IMR-90 (cell line): ENCODE measurements at regions not wholly inside any gene's neighbourhood (a gene's known extent, or its start where the extent isn't known, plus 50 kb on each side); places are given as distances from the start of the nearest gene placed in this dataset.

Experiments used
- ATAC-seq: fragments of 200-7000 bp; cut with Tn5 transposase; 2 replicates; pipeline ENCODE4 v1.9.1; 2020; ENCODE audit warnings: low read depth, mild to moderate bottlenecking, moderate library complexity
- BruUV-seq: library from RNA; stranded (reverse); fragments of 400-500 nt; replicated peaks from 2 replicates; lab custom pipeline; 2021; lab: Mats Ljungman, UMichigan
- CTCF ChIA-PET: fragments of 300-600 bp; formaldehyde crosslinking; extraction: SDS; loops from one replicate; lab custom pipeline; 2021; ENCODE audit warnings: antibody characterized with exemption; lab: Yijun Ruan, JAX
- POLR2A ChIA-PET: fragments of 300-600 bp; sonication (Branson Sonifier 250); formaldehyde crosslinking; loops from one replicate; lab custom pipeline; 2022; ENCODE audit warnings: antibody characterized with exemption; ENCODE audit not compliant: unreplicated experiment; lab: Charles Lee
- DNase-seq: peaks from one replicate; pipeline ENCODE4 v3.0.0; 2013
- H2AFZ ChIP-seq: replicated peaks from 2 replicates; pipeline ENCODE3; 2013; ENCODE audit warnings: low read length, mild to moderate bottlenecking; ENCODE audit not compliant: poor library complexity
- H2AK5ac ChIP-seq: 2 replicates; pipeline ENCODE4 v1.6.1; 2013; ENCODE audit warnings: low read depth, low read length, inconsistent platforms
- H2AK9ac ChIP-seq: replicated peaks from 2 replicates; pipeline ENCODE3; 2013; ENCODE audit warnings: mild to moderate bottlenecking, low read depth, low read length, moderate library complexity; ENCODE audit not compliant: poor library complexity
- H2BK120ac ChIP-seq: 2 replicates; pipeline ENCODE4 v1.6.1; 2013; ENCODE audit warnings: low read depth, low read length, inconsistent platforms
- H2BK15ac ChIP-seq: 3 replicates; pipeline ENCODE4 v1.6.1; 2013; ENCODE audit warnings: low read depth, low read length, inconsistent platforms
- H2BK20ac ChIP-seq: 2 replicates; pipeline ENCODE4 v1.6.1; 2013; ENCODE audit warnings: low read depth, mild to moderate bottlenecking, inconsistent platforms, low read length, moderate library complexity
- H2BK5ac ChIP-seq: 2 replicates; pipeline ENCODE4 v1.6.1; 2013; ENCODE audit warnings: mild to moderate bottlenecking, low read depth, low read length, inconsistent platforms; ENCODE audit not compliant: poor library complexity, severe bottlenecking
- H3K14ac ChIP-seq: replicated peaks from 2 replicates; pipeline ENCODE4 v1.6.1; 2013; ENCODE audit warnings: low read depth, low read length, inconsistent platforms
- H3K18ac ChIP-seq: 2 replicates; pipeline ENCODE4 v1.6.1; 2013; ENCODE audit warnings: low read depth, low read length, control low read depth
- H3K23ac ChIP-seq: 2 replicates; pipeline ENCODE4 v1.6.1; 2013; ENCODE audit warnings: low read depth, low read length, inconsistent platforms
- H3K27ac ChIP-seq: 2 replicates; pipeline ENCODE4 v1.5.1; 2013; ENCODE audit warnings: mild to moderate bottlenecking, control low read depth, low read length; ENCODE audit not compliant: insufficient read depth
- H3K27me3 ChIP-seq: 2 replicates; pipeline ENCODE4 v1.6.1; 2013; ENCODE audit warnings: low read length; ENCODE audit not compliant: control insufficient read depth, insufficient read depth
- H3K36me3 ChIP-seq: 2 replicates; pipeline ENCODE4 v1.6.1; 2013; ENCODE audit warnings: low read length, mixed read lengths; ENCODE audit not compliant: control insufficient read depth, insufficient read depth
- H3K4ac ChIP-seq: 2 replicates; pipeline ENCODE4 v1.6.1; 2013; ENCODE audit warnings: low read depth, low read length, inconsistent platforms
- H3K4me1 ChIP-seq: 2 replicates; pipeline ENCODE4 v1.6.1; 2013; ENCODE audit warnings: low read length, mixed read lengths; ENCODE audit not compliant: control insufficient read depth, insufficient read depth
- H3K4me2 ChIP-seq: 2 replicates; pipeline ENCODE4 v1.6.1; 2013; ENCODE audit warnings: low read depth, mild to moderate bottlenecking, control low read depth, low read length, moderate library complexity
- H3K4me3 ChIP-seq: 2 replicates; pipeline ENCODE4 v1.5.1; 2013; ENCODE audit warnings: low read depth, mild to moderate bottlenecking, control low read depth, low read length, moderate library complexity; ENCODE audit not compliant: insufficient read depth
- H3K56ac ChIP-seq: 2 replicates; pipeline ENCODE4 v1.6.1; 2013; ENCODE audit warnings: low read length, inconsistent platforms; ENCODE audit not compliant: insufficient read depth; ENCODE audit errors: extremely low read depth
- H3K79me1 ChIP-seq, 2 experiments: 2 replicates each; pipeline ENCODE4 v1.6.1; 2013; ENCODE audit warnings: low read length in 2 of 2, inconsistent platforms in 1 of 2, low read depth in 1 of 2
- H3K9ac ChIP-seq: 2 replicates; pipeline ENCODE4 v1.6.1; 2013; ENCODE audit warnings: low read depth, low read length, control low read depth
- H3K9me1 ChIP-seq: 2 replicates; pipeline ENCODE4 v1.6.1; 2013; ENCODE audit warnings: low read length, inconsistent platforms; ENCODE audit not compliant: insufficient read depth
- H3K9me3 ChIP-seq: 2 replicates; pipeline ENCODE4 v1.6.1; 2013; ENCODE audit warnings: low read length; ENCODE audit not compliant: control insufficient read depth, insufficient read depth
- H4K20me1 ChIP-seq: 2 replicates; pipeline ENCODE4 v1.6.1; 2013; ENCODE audit warnings: low read length, inconsistent platforms; ENCODE audit not compliant: insufficient read depth
- H4K5ac ChIP-seq: 2 replicates; pipeline ENCODE4 v1.6.1; 2013; ENCODE audit warnings: mild to moderate bottlenecking, low read depth, low read length, control low read depth
- H4K8ac ChIP-seq, 2 experiments: 2 replicates each; pipeline ENCODE4 v1.6.1; 2013; ENCODE audit warnings: low read depth in 2 of 2, low read length in 2 of 2, control low read depth in 1 of 2, inconsistent platforms in 1 of 2
- H4K91ac ChIP-seq: 2 replicates; pipeline ENCODE4 v1.6.1; 2013; ENCODE audit warnings: low read depth, low read length, inconsistent platforms; ENCODE audit not compliant: insufficient read depth
- BHLHE40 ChIP-seq: fragments of 150-350 bp; IDR thresholded peaks from 2 replicates; pipeline ENCODE4 v1.6.1; 2016; ENCODE audit warnings: mild to moderate bottlenecking, low read depth, low read length
- CEBPB ChIP-seq: IDR thresholded peaks from 2 replicates; pipeline ENCODE4 v1.6.1; 2012; ENCODE audit warnings: low read depth, low read length, improper control_type of control experiment
- CHD1 ChIP-seq: IDR thresholded peaks from 2 replicates; pipeline ENCODE4 v1.6.1; 2012; ENCODE audit warnings: low read depth, low read length, improper control_type of control experiment
- CTCF ChIP-seq: conservative IDR thresholded peaks from 2 replicates; pipeline ENCODE4 v1.5.1; 2012; ENCODE audit warnings: mild to moderate bottlenecking, low read depth, low read length, improper control_type of control experiment
- ELK1 ChIP-seq: fragments of 150-350 bp; IDR thresholded peaks from 2 replicates; pipeline ENCODE4 v1.6.1; 2016; ENCODE audit warnings: low read depth, mild to moderate bottlenecking, low read length, moderate library complexity, borderline replicate concordance
- FOS ChIP-seq: fragments of 150-350 bp; IDR thresholded peaks from 2 replicates; pipeline ENCODE4 v1.6.1; 2016; ENCODE audit warnings: low read depth, low read length
- MAFK ChIP-seq: IDR thresholded peaks from 2 replicates; pipeline ENCODE4 v1.6.1; 2012; ENCODE audit warnings: low read depth, low read length, improper control_type of control experiment
- MAZ ChIP-seq: IDR thresholded peaks from 2 replicates; pipeline ENCODE4 v1.6.1; 2012; ENCODE audit warnings: low read depth, mild to moderate bottlenecking, low read length, improper control_type of control experiment, moderate library complexity, borderline replicate concordance
- MXI1 ChIP-seq: IDR thresholded peaks from 2 replicates; pipeline ENCODE4 v1.6.1; 2012; ENCODE audit warnings: low read depth, mild to moderate bottlenecking, low read length, moderate library complexity, borderline replicate concordance
- NFE2L2 ChIP-seq: fragments of 150-350 bp; IDR thresholded peaks from 2 replicates; pipeline ENCODE4 v1.6.1; 2016; ENCODE audit warnings: low read depth, mild to moderate bottlenecking, low read length
- POLR2A ChIP-seq: IDR thresholded peaks from 2 replicates; pipeline ENCODE4 v1.6.1; 2012; ENCODE audit warnings: mild to moderate bottlenecking, low read depth, low read length
- RAD21 ChIP-seq: IDR thresholded peaks from 2 replicates; pipeline ENCODE4 v1.6.1; 2012; ENCODE audit warnings: low read length, improper control_type of control experiment
- RCOR1 ChIP-seq: IDR thresholded peaks from 2 replicates; pipeline ENCODE4 v1.6.1; 2012; ENCODE audit warnings: mild to moderate bottlenecking, low read length, improper control_type of control experiment; ENCODE audit not compliant: insufficient replicate concordance
- RFX5 ChIP-seq: IDR thresholded peaks from 2 replicates; pipeline ENCODE4 v1.8.0; 2012; ENCODE audit warnings: low read depth, mild to moderate bottlenecking, low read length, moderate library complexity
- SMC3 ChIP-seq: fragments of 150-350 bp; IDR thresholded peaks from 2 replicates; pipeline ENCODE4 v1.6.1; 2016; ENCODE audit warnings: low read depth, mild to moderate bottlenecking, antibody characterized with exemption, low read length, moderate library complexity
- USF2 ChIP-seq: fragments of 150-350 bp; IDR thresholded peaks from 2 replicates; pipeline ENCODE4 v1.6.1; 2017; ENCODE audit warnings: mild to moderate bottlenecking, antibody characterized with exemption, low read length, low read depth
- dilution Hi-C: fragments of 300-500 bp; cut with HindIII; formaldehyde crosslinking; loops from one replicate; pipeline ENCODE4 v1.14.3; 2018; ENCODE audit warnings: low sequenced_read_pairs; ENCODE audit not compliant: unreplicated experiment
- in situ Hi-C: fragments of 300-500 bp; cut with MboI; formaldehyde crosslinking; loops from 3 replicates; pipeline ENCODE4 v1.14.3; 2019; ENCODE audit warnings: low sequenced_read_pairs, inconsistent platforms, mixed read lengths
- intact Hi-C: fragments of 100-400 bp; cut with micrococcal nuclease; formaldehyde crosslinking; loops from 2 replicates; pipeline ENCODE4 v1.10.0; 2022

- ATAC-seq: no peak
- Histone ChIP-seq H3K23ac (no peak overlapping the region), H3K27me3 (no peaks in the 10 kb centered on the region), H3K9me1 (no peaks in the 10 kb centered on the region), H3K4me1 (no peaks in the 10 kb centered on the region), H3K79me1 (no peaks in the 10 kb centered on the region), H2AK9ac (no peak overlapping the region), H3K36me3 (no peaks in the 10 kb centered on the region), H3K4me3 (no peak overlapping the region), H3K4me2 (no peak overlapping the region), H2BK15ac (no peak overlapping the region), H3K9ac (no peak overlapping the region), H4K5ac (no peak overlapping the region), H2BK120ac (no peak overlapping the region), H4K20me1 (no peaks in the 10 kb centered on the region), H3K18ac (no peak overlapping the region), H4K8ac (no peak overlapping the region), H3K56ac (no peak overlapping the region), H3K14ac (no peak overlapping the region), H2BK5ac (no peak overlapping the region), H2BK20ac (no peak overlapping the region), H3K9me3 (no peaks in the 10 kb centered on the region), H2AFZ (no peak overlapping the region), H3K27ac (no peak overlapping the region), H2AK5ac (no peak overlapping the region), H4K91ac (no peak overlapping the region), H3K4ac (no peak overlapping the region)
- no peak for DNase-seq
- POLR2A ChIA-PET: interaction anchor here (0.6 kb wide), 1 partner anchor 10 kb away, joined by 6 read pairs; no protein-coding TSS in a partner anchor
- in situ Hi-C loops: no loop called here
- no TSS peak for BruUV-seq
- intact Hi-C loops: no loop called here
- CTCF ChIA-PET: no interaction called here
- dilution Hi-C loops: no loop called here
- no peak for TF ChIP-seq CHD1
- TF ChIP-seq ELK1: no peak
- TF ChIP-seq RAD21: no peak
- no peak for TF ChIP-seq USF2
- no peak for TF ChIP-seq MXI1
- no peak for TF ChIP-seq MAZ
- no peak for TF ChIP-seq CEBPB
- TF ChIP-seq NFE2L2: no peak
- no peak for TF ChIP-seq SMC3
- TF ChIP-seq FOS: no peak
- no peak for TF ChIP-seq RFX5
- TF ChIP-seq RCOR1: no peak
- no peak for TF ChIP-seq CTCF
- no peak for TF ChIP-seq BHLHE40
- TF ChIP-seq MAFK: no peak
- TF ChIP-seq POLR2A: no peak
Measured at GRCh38 chr7:114153700-114154099, 234.9 kb upstream of the PPP1R3A start.
